ENCODE measurements at regions not wholly inside any gene's neighbourhood (a gene's known extent, or its start where the extent isn't known, plus 50 kb on each side); places are given as distances from the start of the nearest gene placed in this dataset.

GRCh38 chr6:149149653-149150052 is 167.9 kb upstream of the TAB2 start:
- H3K4me1 ChIP-seq: peaks cover 0 to 15% (median 0%) of the 10 kb centered on the region in 4 donors
- no peaks in the 10 kb centered on the region for H3K36me3 ChIP-seq
- no peak for TF ChIP-seq CTCF (IDR thresholded peaks at IDR 0.05)
- no peak for TF ChIP-seq EP300 (IDR thresholded peaks at IDR 0.05)
- no peak for TF ChIP-seq POLR2A (IDR thresholded peaks at IDR 0.05)
- TF ChIP-seq POLR2AphosphoS5 (IDR thresholded peaks at IDR 0.05): no peak
- no peaks in the 10 kb centered on the region for H3K9me3 ChIP-seq
- intact Hi-C loops (cut with DNase I; ENCODE audit: low total_unique reads): no loop called here
- H3K27ac ChIP-seq: no peak overlapping the region
- H3K27me3 ChIP-seq: no peaks in the 10 kb centered on the region
- no peak overlapping the region for H3K4me3 ChIP-seq
- 94 to 99% (median 97%) methylated on average over 2 of the region's 2 CpGs for whole genome bisulfite sequencing, 5 donors
- DNase-seq: no peak

- Histone ChIP-seq H3K36me3 (no peaks in the 10 kb centered on the region), H3K27me3 (no peaks in the 10 kb centered on the region), H3K27ac (no peak overlapping the region), H3K4me1 (peaks cover 0 to 15% (median 0%) of the 10 kb centered on the region in 4 donors), H3K9me3 (no peaks in the 10 kb centered on the region), H3K4me3 (no peak overlapping the region)
- TF ChIP-seq CTCF (IDR thresholded peaks at IDR 0.05) (no peak), POLR2A (IDR thresholded peaks at IDR 0.05) (no peak), EP300 (IDR thresholded peaks at IDR 0.05) (no peak), POLR2AphosphoS5 (IDR thresholded peaks at IDR 0.05) (no peak)
- WGBS, 5 donors: 76 to 99% (median 85%) methylated on average over 4 of the region's 4 CpGs
- intact Hi-C loops (cut with DNase I; ENCODE audit: low total_unique reads): no loop called here
- DNase-seq: no peak
Measured at GRCh38 chr6:149150301-149150700, 167.2 kb upstream of the TAB2 start.

- DNase-seq: no peak
- H3K4me1 ChIP-seq: peaks cover 0 to 15% (median 0%) of the 10 kb centered on the region in 4 donors
- H3K9me3 ChIP-seq: no peaks in the 10 kb centered on the region
- H3K27me3 ChIP-seq: no peaks in the 10 kb centered on the region
- H3K27ac ChIP-seq: no peak overlapping the region
- intact Hi-C loops (cut with DNase I; ENCODE audit: low total_unique reads): no loop called here
- no peak for TF ChIP-seq EP300 (IDR thresholded peaks at IDR 0.05)
- TF ChIP-seq POLR2AphosphoS5 (IDR thresholded peaks at IDR 0.05): no peak
- TF ChIP-seq CTCF (IDR thresholded peaks at IDR 0.05): no peak
- no peak for TF ChIP-seq POLR2A (IDR thresholded peaks at IDR 0.05)
- no peaks in the 10 kb centered on the region for H3K36me3 ChIP-seq
- no peak overlapping the region for H3K4me3 ChIP-seq
- WGBS, 5 donors: 88 to 95% (median 92%) methylated on average over 3 of the region's 3 CpGs
Measured at GRCh38 chr6:149150801-149151398, 166.6 kb upstream of the TAB2 start.

GRCh38 chr6:149152521-149152920 is 165.0 kb upstream of the TAB2 start:
- no peak for DNase-seq
- Histone ChIP-seq H3K4me3 (no peak overlapping the region), H3K27me3 (no peaks in the 10 kb centered on the region), H3K36me3 (no peaks in the 10 kb centered on the region), H3K27ac (no peak overlapping the region), H3K9me3 (no peaks in the 10 kb centered on the region), H3K4me1 (peaks cover 0 to 9% (median 0%) of the 10 kb centered on the region in 4 donors)
- intact Hi-C loops (cut with DNase I; ENCODE audit: low total_unique reads): no loop called here
- no peak for TF ChIP-seq POLR2AphosphoS5 (IDR thresholded peaks at IDR 0.05)
- no peak for TF ChIP-seq EP300 (IDR thresholded peaks at IDR 0.05)
- no peak for TF ChIP-seq CTCF (IDR thresholded peaks at IDR 0.05)
- TF ChIP-seq POLR2A (IDR thresholded peaks at IDR 0.05): no peak
- WGBS, 5 donors: 63 to 92% (median 71%) methylated on average over 1 of the region's 1 CpG
